G401 (cell line): ENCODE measurements at regions not wholly inside any gene's neighbourhood (a gene's known extent, or its start where the extent isn't known, plus 50 kb on each side); places are given as distances from the start of the nearest gene placed in this dataset.
"Not testable (repeated sequence)": the region's sequence is repeated elsewhere in the genome, so short reads cannot be mapped to it uniquely, and the experiment has no call there.

Experiments
- DNase-seq: peaks from one replicate; pipeline ENCODE4 v3.0.0-alpha.2; 2015; ENCODE audit warnings: low spot score
- in situ Hi-C: cut with HindIII; loops from 2 replicates; pipeline ENCODE4 v1.10.0; 2016; ENCODE audit warnings: low sequenced_read_pairs, mixed read lengths

- DNase-seq, result no peak
- in situ Hi-C loops, result no loop called here
Measured at GRCh38 chr18:54662986-54663385, 71.9 kb downstream of the DYNAP start.

DNA sequence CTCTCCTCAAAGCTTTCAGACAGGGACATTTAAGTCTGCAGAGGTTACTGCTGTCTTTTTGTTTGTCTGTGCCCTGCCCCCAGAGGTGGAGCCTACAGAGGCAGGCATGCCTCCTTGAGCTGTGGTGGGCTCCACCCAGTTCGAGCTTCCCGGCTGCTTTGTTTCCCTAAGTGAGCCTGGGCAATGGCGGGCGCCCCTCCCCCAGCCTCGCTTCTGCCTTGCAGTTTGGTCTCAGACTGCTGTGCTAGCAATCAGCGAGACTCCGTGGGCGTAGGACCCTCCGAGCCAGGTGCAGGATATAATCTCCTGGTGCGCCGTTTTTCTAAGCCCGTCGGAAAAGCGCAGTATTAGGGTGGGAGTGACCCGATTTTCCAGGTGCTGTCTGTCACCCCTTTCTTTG, 78.7 kb downstream of the DYNAP start:
- DNase-seq, in situ Hi-C loops: not testable (repeated sequence)

DNA sequence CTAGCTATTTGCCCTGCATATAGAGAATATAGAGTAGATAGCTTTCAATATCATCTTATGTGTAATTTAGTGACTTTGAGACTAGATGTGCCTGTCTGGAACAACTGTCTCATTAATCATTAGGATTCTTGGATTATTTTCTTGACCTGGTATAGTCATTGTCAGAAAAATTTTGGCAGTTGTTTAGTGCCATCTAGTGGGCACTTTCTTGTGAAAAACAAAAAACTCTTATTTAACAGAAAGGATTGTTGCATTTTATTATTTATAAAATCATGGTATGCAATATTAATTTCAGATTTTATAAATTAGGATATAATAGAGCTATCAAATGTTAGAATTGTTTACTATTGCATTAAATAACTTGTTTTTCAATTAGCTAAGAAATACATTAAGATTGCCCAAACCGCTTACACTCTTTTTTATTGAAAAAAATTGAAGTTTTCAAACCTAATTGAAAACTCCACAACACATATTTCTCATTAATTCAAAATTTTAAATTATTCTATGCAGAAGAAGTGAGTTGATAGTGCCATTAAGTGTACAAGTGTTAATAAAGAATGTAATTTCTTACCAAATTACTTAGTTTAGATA, 80.3 kb downstream of the DYNAP start:
- DNase-seq, result peak; percentile 27
- in situ Hi-C loops, result no loop called here

GRCh38 chr18:54672109-54672508, 81.1 kb downstream of the DYNAP start:
- in situ Hi-C loops, result no loop called here

GRCh38 chr18:54672846-54673475, 81.9 kb downstream of the DYNAP start:
- in situ Hi-C loops, result no loop called here
- no peak for DNase-seq

More at GRCh38 chr18:54672109-54672508, 81.1 kb downstream of the DYNAP start:
- no peak for DNase-seq

DNA sequence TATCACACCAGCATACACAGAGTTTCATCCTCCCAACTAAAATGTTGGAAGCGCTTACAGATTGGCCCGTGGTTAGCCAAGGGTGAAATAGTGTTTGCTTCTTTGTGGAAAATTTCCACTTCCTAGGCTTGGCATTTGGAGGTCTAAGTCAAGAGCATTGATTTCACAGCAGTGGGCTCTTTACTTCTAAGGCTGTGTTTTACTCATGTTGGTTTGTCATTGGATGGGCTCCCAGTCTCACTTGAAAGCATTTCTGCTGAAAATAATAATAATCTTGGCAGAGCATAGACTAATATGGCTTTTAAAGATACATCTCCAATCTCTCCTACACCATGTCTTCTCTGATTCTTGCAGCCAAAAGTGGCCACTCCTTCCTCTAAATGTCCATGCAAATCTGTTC, 82.9 kb downstream of the DYNAP start:
- DNase-seq, result no peak
- in situ Hi-C loops, result no loop called here

DNA sequence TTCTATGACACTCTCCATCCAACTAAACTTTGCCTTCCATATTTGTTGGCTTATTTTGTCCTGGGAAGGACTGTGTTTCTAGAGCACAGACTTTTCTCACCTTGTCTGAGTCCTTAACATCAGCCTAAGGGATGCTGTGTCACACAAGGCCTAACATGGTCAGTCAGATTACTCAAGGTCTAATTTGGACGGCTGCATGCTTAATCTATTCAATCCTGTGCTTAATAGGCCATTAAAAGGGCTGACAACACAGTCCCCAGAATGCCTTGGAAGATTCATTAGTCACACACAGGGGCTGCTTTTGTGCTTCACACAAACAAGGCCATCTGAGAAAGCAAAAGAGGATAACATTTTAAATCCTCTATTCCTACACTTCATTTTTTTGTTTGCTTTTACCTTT, 84.0 kb downstream of the DYNAP start:
- no peak for DNase-seq
- in situ Hi-C loops, result loop anchor here (25.0 kb wide), 1 partner anchor 312 kb away; no protein-coding TSS in a partner anchor

DNA sequence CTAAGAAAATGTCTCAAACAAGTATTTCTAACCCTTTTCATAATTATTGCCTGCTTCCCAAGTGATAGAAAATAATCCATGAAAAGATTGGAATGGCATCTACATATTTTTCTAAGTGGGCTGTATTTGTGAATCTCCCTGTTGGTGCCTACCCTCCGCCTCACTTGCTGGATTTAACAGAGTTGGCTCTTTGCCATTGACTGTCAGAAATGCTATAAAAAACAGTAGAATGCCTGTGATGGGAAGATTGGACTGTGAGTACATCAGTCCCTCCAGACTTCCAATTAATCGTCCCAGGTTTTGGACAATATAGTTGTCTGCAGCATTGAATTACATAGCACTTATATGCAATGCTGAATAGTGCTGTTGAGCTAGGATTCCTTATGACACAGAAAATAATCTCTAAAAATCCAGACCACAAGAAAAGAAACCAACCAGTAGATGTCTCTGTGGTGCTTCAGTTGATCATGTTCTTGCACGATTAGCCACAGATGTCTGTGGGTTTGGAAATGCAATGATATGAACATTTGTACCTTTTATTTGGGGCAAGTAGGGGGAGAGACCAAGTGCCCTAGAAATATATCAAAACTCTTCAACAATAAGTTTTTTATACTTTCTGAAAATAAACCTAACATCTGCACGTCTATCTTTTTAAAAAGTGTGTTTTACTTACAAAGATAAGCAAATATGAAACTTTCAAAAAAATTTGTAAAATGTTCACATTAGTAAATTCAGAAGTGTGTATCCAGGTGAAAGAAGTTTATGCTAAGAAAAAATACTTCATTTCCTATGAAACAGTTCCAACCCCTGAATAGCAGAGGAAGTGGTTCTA, 88.5 kb downstream of the DYNAP start:
- in situ Hi-C loops, result loop anchor here (25.0 kb wide), 1 partner anchor 308 kb away; no protein-coding TSS in a partner anchor
- DNase-seq, result peak; percentile 77

GRCh38 chr18:54684784-54685183, 93.7 kb downstream of the DYNAP start:
- in situ Hi-C loops, result loop anchor here (25.0 kb wide), 1 partner anchor 303 kb away; no protein-coding TSS in a partner anchor
- no peak for DNase-seq

DNA sequence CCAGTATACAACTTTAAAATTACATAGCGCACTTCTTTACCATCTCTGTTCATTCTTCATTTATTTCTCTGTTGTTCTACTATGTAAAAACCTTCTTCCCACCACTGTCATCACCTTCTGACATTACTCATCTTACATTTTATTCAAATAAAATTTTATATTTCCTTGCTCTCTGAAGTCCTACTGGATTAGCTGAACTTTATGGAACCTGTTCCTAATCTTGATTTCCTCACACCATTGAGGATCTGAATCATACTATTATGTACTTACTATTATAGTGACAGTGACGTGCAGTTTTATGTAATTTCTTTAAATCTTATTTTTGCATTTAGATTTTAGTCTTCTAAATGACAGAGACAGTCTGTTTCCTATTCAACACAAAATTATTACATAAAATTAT, 98.3 kb downstream of the DYNAP start:
- in situ Hi-C loops, result loop anchor here (25.0 kb wide), 1 partner anchor 298 kb away; no protein-coding TSS in a partner anchor
- no peak for DNase-seq

DNA sequence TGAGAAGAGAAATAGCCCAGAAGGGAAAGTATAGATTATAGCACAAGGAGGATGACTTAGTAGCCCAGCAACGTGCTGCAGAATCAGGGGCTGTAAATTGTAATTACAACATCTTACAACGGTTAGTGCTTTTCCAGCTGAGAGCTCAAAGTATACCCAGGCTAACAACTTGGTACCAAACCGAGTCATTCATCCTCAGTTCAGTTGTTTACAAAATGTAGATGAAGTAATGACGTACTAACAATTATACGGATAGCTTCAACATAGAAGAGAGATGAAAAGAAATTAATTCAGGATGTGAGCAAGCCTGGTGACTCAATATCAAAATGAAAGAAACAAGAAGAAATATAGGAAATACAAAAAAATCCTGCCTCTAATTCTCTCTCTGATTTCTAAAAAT, 99.2 kb downstream of the DYNAP start:
- in situ Hi-C loops, result loop anchor here (25.0 kb wide), 1 partner anchor 297 kb away; no protein-coding TSS in a partner anchor
- no peak for DNase-seq

GRCh38 chr18:54692463-54692862, 101.4 kb downstream of the DYNAP start:
- no peak for DNase-seq
- in situ Hi-C loops, result loop anchor here (25.0 kb wide), 1 partner anchor 295 kb away; no protein-coding TSS in a partner anchor

DNA sequence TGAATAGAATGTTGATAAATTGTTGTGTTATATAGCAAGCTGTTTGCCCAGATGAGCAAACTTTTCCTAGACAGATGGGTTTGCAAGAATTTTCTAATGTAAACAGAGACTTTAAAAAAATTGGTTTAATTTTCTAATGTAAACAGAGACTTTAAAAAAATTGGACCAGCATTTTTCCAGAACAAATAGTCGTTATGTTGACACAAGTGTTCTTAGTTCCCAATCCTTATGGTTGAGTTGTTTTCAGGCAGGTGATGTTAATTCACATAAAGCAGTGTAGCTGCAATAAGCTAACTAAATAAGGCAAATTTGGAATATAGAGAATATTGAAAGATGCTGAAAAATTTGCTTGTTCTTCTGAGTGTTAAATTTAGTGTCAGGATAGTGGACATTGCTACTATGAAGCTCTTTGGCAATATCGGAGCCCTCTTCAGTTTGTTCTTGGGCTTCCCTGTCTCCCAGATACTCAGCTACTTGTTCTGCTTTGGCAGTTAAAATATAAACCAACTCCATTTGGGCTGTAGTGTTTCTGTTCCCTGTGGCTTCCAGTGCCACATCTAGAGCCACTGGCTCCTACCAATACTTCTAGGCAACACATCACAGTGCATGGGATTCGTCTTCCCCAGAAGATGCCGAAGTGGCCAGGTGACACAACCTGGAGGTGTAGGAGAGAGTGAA, 105.7 kb downstream of the DYNAP start:
- DNase-seq, result no peak
- in situ Hi-C loops, result loop anchor here (25.0 kb wide), 1 partner anchor 291 kb away; no protein-coding TSS in a partner anchor

- in situ Hi-C loops, result no loop called here
Measured at GRCh38 chr18:54700580-54700979, 109.5 kb downstream of the DYNAP start.

GRCh38 chr18:54702686-54703085, 111.6 kb downstream of the DYNAP start:
- DNase-seq, result no peak
- in situ Hi-C loops, result no loop called here

More at GRCh38 chr18:54700580-54700979, 109.5 kb downstream of the DYNAP start:
- no peak for DNase-seq

- DNase-seq, result no peak
- in situ Hi-C loops, result no loop called here
Measured at GRCh38 chr18:54710074-54710899, 118.0 kb upstream of the RAB27B start.

DNA sequence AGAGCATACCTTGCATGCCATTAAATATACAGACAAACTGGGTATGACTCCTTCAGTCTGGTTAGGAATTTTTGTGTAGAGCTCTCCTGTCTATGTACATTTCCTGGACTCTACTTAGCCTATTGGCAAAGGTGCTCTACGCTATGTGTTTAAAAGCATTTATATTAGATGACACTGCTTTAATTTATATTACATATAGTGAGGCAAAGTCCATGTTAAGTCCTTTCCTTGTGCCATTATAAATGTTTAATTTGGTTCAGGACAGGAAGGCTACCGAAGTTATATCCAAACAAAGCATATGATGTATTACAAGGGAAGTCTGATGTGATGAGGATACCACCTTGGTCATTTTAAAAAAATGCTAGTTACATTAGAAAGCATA, 117.4 kb upstream of the RAB27B start:
- in situ Hi-C loops, result no loop called here
- DNase-seq, result no peak

DNA sequence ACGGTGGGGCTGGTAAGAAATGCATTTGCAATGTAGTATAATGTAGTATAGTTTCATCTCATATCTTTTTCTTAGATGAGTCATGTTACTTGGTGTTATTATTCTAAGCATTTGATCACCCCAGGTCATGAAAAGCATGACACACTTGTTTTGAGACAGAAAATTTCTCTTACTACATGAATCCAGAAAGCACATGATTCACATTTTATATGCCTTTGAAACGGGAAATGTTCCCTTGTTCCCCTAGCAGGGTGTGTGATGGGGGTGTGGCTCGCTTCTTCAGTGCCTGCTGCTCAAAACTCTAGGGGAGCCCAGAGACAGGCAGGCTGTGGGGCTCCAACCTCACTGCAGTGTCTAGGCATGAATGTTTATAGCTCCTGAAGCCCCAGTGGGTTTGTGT, 116.0 kb upstream of the RAB27B start:
- no peak for DNase-seq
- in situ Hi-C loops, result no loop called here

GRCh38 chr18:54712758-54713157, 115.5 kb upstream of the RAB27B start:
- DNase-seq, result no peak
- in situ Hi-C loops, result no loop called here
